ENCODE measurements at regions not wholly inside any gene's neighbourhood (a gene's known extent, or its start where the extent isn't known, plus 50 kb on each side); places are given as distances from the start of the nearest gene placed in this dataset.
"Not testable (repeated sequence)": the region's sequence is repeated elsewhere in the genome, so short reads cannot be mapped to it uniquely, and the experiment has no call there.

GRCh38 chr10:64038107-64038506 is 516.9 kb downstream of the REEP3 start:
- DNase-seq: no peak
- no peak overlapping the region for H3K4me3 ChIP-seq (ENCODE audit: low read length)
- H3K36me3 ChIP-seq (ENCODE audit: control insufficient read depth, insufficient read depth, low read length): no peaks in the 10 kb centered on the region
- H3K4me1 ChIP-seq (ENCODE audit: control insufficient read depth, insufficient read depth, low read length): peaks cover 36% of the 10 kb centered on the region
- WGBS (ENCODE audit: insufficient coverage): 81% methylated on average over 5 of the region's 6 CpGs
- H3K9me3 ChIP-seq (replicated peaks; ENCODE audit: control insufficient read depth, low read depth, low read length): no peaks in the 10 kb centered on the region
- no peaks in the 10 kb centered on the region for H3K27me3 ChIP-seq (ENCODE audit: control insufficient read depth, insufficient read depth, low read length)
- H3K27ac ChIP-seq (ENCODE audit: low read length): peak overlapping the region; percentile 89

GRCh38 chr10:64039198-64039597 is 518.0 kb downstream of the REEP3 start:
- no peak for DNase-seq
- WGBS (ENCODE audit: insufficient coverage): no CpG with 5 or more reads among the region's 6 CpGs
- Histone ChIP-seq H3K9me3 (replicated peaks; ENCODE audit: control insufficient read depth, low read depth, low read length) (no peaks in the 10 kb centered on the region), H3K36me3 (ENCODE audit: control insufficient read depth, insufficient read depth, low read length) (no peaks in the 10 kb centered on the region), H3K4me3 (ENCODE audit: low read length) (no peak overlapping the region), H3K27me3 (ENCODE audit: control insufficient read depth, insufficient read depth, low read length) (no peaks in the 10 kb centered on the region), H3K4me1 (ENCODE audit: control insufficient read depth, insufficient read depth, low read length) (peaks cover 31% of the 10 kb centered on the region), H3K27ac (ENCODE audit: low read length) (no peak overlapping the region)

- H3K27me3 ChIP-seq (ENCODE audit: control insufficient read depth, insufficient read depth, low read length): no peaks in the 10 kb centered on the region
- no peak overlapping the region for H3K4me3 ChIP-seq (ENCODE audit: low read length)
- no peaks in the 10 kb centered on the region for H3K9me3 ChIP-seq (replicated peaks; ENCODE audit: control insufficient read depth, low read depth, low read length)
- no peaks in the 10 kb centered on the region for H3K36me3 ChIP-seq (ENCODE audit: control insufficient read depth, insufficient read depth, low read length)
- WGBS (ENCODE audit: insufficient coverage): no CpG with 5 or more reads among the region's 2 CpGs
- DNase-seq: no peak
- H3K27ac ChIP-seq (ENCODE audit: low read length): no peak overlapping the region
- peaks cover 26% of the 10 kb centered on the region for H3K4me1 ChIP-seq (ENCODE audit: control insufficient read depth, insufficient read depth, low read length)
Measured at GRCh38 chr10:64040781-64041180, 519.6 kb downstream of the REEP3 start.

GRCh38 chr10:64041185-64041988 is 520.2 kb downstream of the REEP3 start:
- WGBS (ENCODE audit: insufficient coverage): 23% methylated on average over 38 of the region's 43 CpGs

GRCh38 chr10:64041989-64042490 is 520.8 kb downstream of the REEP3 start:
- no peaks in the 10 kb centered on the region for H3K27me3 ChIP-seq (ENCODE audit: control insufficient read depth, insufficient read depth, low read length)
- H3K4me3 ChIP-seq (ENCODE audit: low read length): no peak overlapping the region
- DNase-seq: no peak
- H3K27ac ChIP-seq (ENCODE audit: low read length): no peak overlapping the region
- H3K9me3 ChIP-seq (replicated peaks; ENCODE audit: control insufficient read depth, low read depth, low read length): no peaks in the 10 kb centered on the region
- peaks cover 21% of the 10 kb centered on the region for H3K4me1 ChIP-seq (ENCODE audit: control insufficient read depth, insufficient read depth, low read length)
- no peaks in the 10 kb centered on the region for H3K36me3 ChIP-seq (ENCODE audit: control insufficient read depth, insufficient read depth, low read length)
- 86% methylated on average over 11 of the region's 19 CpGs for WGBS (ENCODE audit: insufficient coverage)

More at GRCh38 chr10:64041185-64041988, 520.2 kb downstream of the REEP3 start:
- Histone ChIP-seq H3K9me3 (replicated peaks; ENCODE audit: control insufficient read depth, low read depth, low read length) (no peaks in the 10 kb centered on the region), H3K27ac (ENCODE audit: low read length) (no peak overlapping the region), H3K4me1 (ENCODE audit: control insufficient read depth, insufficient read depth, low read length) (peaks cover 26% of the 10 kb centered on the region), H3K27me3 (ENCODE audit: control insufficient read depth, insufficient read depth, low read length) (no peaks in the 10 kb centered on the region), H3K4me3 (ENCODE audit: low read length) (peak overlapping the region; percentile 25), H3K36me3 (ENCODE audit: control insufficient read depth, insufficient read depth, low read length) (no peaks in the 10 kb centered on the region)
- DNase-seq: peak; percentile 78

- no CpG with 5 or more reads among the region's 2 CpGs for WGBS (ENCODE audit: insufficient coverage)
- DNase-seq: no peak
- Histone ChIP-seq H3K9me3 (replicated peaks; ENCODE audit: control insufficient read depth, low read depth, low read length) (no peaks in the 10 kb centered on the region), H3K4me3 (ENCODE audit: low read length) (no peak overlapping the region), H3K4me1 (ENCODE audit: control insufficient read depth, insufficient read depth, low read length) (peaks cover 6% of the 10 kb centered on the region), H3K27me3 (ENCODE audit: control insufficient read depth, insufficient read depth, low read length) (no peaks in the 10 kb centered on the region), H3K36me3 (ENCODE audit: control insufficient read depth, insufficient read depth, low read length) (no peaks in the 10 kb centered on the region), H3K27ac (ENCODE audit: low read length) (no peak overlapping the region)
Measured at GRCh38 chr10:64044098-64044497, 522.9 kb downstream of the REEP3 start.

GRCh38 chr10:64044957-64045632 is 523.9 kb downstream of the REEP3 start:
- H3K27ac ChIP-seq (ENCODE audit: low read length); H3K9me3 ChIP-seq (replicated peaks; ENCODE audit: control insufficient read depth, low read depth, low read length); DNase-seq; H3K36me3 ChIP-seq (ENCODE audit: control insufficient read depth, insufficient read depth, low read length); H3K27me3 ChIP-seq (ENCODE audit: control insufficient read depth, insufficient read depth, low read length); H3K4me1 ChIP-seq (ENCODE audit: control insufficient read depth, insufficient read depth, low read length); H3K4me3 ChIP-seq (ENCODE audit: low read length): not testable (repeated sequence)
- WGBS (ENCODE audit: insufficient coverage): 96% methylated on average over 8 of the region's 16 CpGs

- H3K27ac ChIP-seq (ENCODE audit: low read length): no peak overlapping the region
- no peak overlapping the region for H3K4me3 ChIP-seq (ENCODE audit: low read length)
- H3K4me1 ChIP-seq (ENCODE audit: control insufficient read depth, insufficient read depth, low read length): no peaks in the 10 kb centered on the region
- no peak for DNase-seq
- no peaks in the 10 kb centered on the region for H3K36me3 ChIP-seq (ENCODE audit: control insufficient read depth, insufficient read depth, low read length)
- no peaks in the 10 kb centered on the region for H3K9me3 ChIP-seq (replicated peaks; ENCODE audit: control insufficient read depth, low read depth, low read length)
- H3K27me3 ChIP-seq (ENCODE audit: control insufficient read depth, insufficient read depth, low read length): no peaks in the 10 kb centered on the region
Measured at GRCh38 chr10:64054392-64054791, 533.2 kb downstream of the REEP3 start.

- no CpG with 5 or more reads among the region's 1 CpG for WGBS (ENCODE audit: insufficient coverage)
- DNase-seq: no peak
- Histone ChIP-seq H3K9me3 (replicated peaks; ENCODE audit: control insufficient read depth, low read depth, low read length) (no peaks in the 10 kb centered on the region), H3K27me3 (ENCODE audit: control insufficient read depth, insufficient read depth, low read length) (no peaks in the 10 kb centered on the region), H3K4me3 (ENCODE audit: low read length) (no peak overlapping the region), H3K27ac (ENCODE audit: low read length) (no peak overlapping the region), H3K4me1 (ENCODE audit: control insufficient read depth, insufficient read depth, low read length) (no peaks in the 10 kb centered on the region), H3K36me3 (ENCODE audit: control insufficient read depth, insufficient read depth, low read length) (no peaks in the 10 kb centered on the region)
Measured at GRCh38 chr10:64059884-64060283, 538.7 kb downstream of the REEP3 start.

- no peaks in the 10 kb centered on the region for H3K36me3 ChIP-seq (ENCODE audit: control insufficient read depth, insufficient read depth, low read length)
- H3K27me3 ChIP-seq (ENCODE audit: control insufficient read depth, insufficient read depth, low read length): no peaks in the 10 kb centered on the region
- no peaks in the 10 kb centered on the region for H3K9me3 ChIP-seq (replicated peaks; ENCODE audit: control insufficient read depth, low read depth, low read length)
- 100% methylated on average over 1 of the region's 7 CpGs for WGBS (ENCODE audit: insufficient coverage)
- no peak overlapping the region for H3K27ac ChIP-seq (ENCODE audit: low read length)
- H3K4me3 ChIP-seq (ENCODE audit: low read length): no peak overlapping the region
- DNase-seq: no peak
- no peaks in the 10 kb centered on the region for H3K4me1 ChIP-seq (ENCODE audit: control insufficient read depth, insufficient read depth, low read length)
Measured at GRCh38 chr10:64060389-64060788, 539.2 kb downstream of the REEP3 start.
